Urinary bladder (tissue), 3 donors: ENCODE measurements at regions not wholly inside any gene's neighbourhood (a gene's known extent, or its start where the extent isn't known, plus 50 kb on each side); places are given as distances from the start of the nearest gene placed in this dataset.
"Not testable (repeated sequence)": the region's sequence is repeated elsewhere in the genome, so short reads cannot be mapped to it uniquely, and the experiment has no call there.

Source experiments
- DNase-seq: peaks from one replicate; pipeline ENCODE4 v3.0.0-alpha.2; 2015; ENCODE audit errors: extremely low spot score
- H3K27ac ChIP-seq: one replicate; pipeline ENCODE4 v1.5.1; 2013; ENCODE audit warnings: low read depth, mild to moderate bottlenecking, moderate library complexity
- H3K36me3 ChIP-seq: one replicate; pipeline ENCODE4 v1.6.1; 2013; ENCODE audit warnings: mild to moderate bottlenecking, moderate library complexity; ENCODE audit not compliant: insufficient read depth
- H3K4me1 ChIP-seq: one replicate; pipeline ENCODE4 v1.6.1; 2013; ENCODE audit warnings: mild to moderate bottlenecking, moderate library complexity; ENCODE audit not compliant: insufficient read depth
- H3K4me3 ChIP-seq: one replicate; pipeline ENCODE4 v1.5.1; 2013; ENCODE audit warnings: low read depth, low read length
- WGBS: extraction: QIAGEN DNeasy Blood & Tissue Kit; methylation state at CpG from one replicate; pipeline ENCODE4 v1.1.7; 2013; 5-methylcytosine and 5-hydroxymethylcytosine counted together
- donor health status: healthy with polysubstance abuse.
- donor health status: healthy.

DNA sequence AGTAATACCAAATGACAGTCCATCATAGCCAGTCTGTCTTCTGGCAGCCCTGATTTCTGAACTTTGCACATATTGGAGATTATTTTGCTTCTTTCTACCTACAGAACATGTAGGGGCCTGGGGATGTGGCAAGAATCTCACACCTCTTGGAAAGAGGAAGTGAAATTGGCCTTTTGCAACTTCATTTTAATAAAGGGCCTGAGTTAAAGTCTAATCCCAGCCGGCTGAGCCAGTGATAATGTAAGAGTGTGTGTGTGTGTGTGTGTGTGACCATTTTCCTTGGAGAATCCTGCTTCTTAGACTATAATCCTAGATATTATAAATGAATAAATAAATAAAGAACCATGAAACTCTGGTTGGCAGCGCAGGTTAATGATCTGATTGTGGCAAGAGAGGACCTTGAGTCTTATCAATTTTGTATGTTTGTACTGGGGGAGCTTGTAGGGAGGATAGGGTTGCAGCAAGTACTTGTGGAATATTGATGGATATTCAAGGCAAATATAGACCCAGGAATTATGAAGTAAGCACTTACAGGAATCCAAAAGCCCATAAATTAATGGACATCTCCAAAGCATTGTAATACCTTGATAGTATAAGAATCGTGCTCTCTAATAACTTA lies 233.2 kb upstream of the AMIGO2 start:
- H3K4me1 ChIP-seq, result no peaks in the 10 kb centered on the region
- H3K36me3 ChIP-seq, result no peaks in the 10 kb centered on the region
- no peak overlapping the region for H3K4me3 ChIP-seq
- 75% methylated on average over 3 of the region's 3 CpGs for WGBS
- H3K27ac ChIP-seq, result no peak overlapping the region
- DNase-seq, result no peak

DNA sequence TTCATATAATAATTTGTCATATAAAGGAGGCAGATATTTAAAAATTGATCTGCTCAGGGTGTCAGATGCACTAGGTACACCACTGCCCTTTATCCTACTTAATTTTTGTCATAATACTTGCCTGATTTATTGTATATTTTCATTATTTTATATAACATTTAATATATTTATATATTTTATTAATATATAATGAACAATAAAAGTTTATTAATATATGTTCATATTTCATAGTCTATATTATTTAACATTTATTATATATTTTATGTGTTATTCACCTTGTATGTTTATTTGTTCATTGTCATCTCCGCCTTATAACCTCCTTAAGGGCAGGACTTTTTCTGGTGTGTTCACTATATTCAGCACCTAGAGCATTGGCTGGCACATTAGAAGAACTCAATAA lies 232.4 kb upstream of the AMIGO2 start:
- Histone ChIP-seq H3K36me3 (no peaks in the 10 kb centered on the region), H3K27ac (no peak overlapping the region), H3K4me1 (no peaks in the 10 kb centered on the region), H3K4me3 (no peak overlapping the region)
- 98% methylated on average over 1 of the region's 1 CpG for WGBS
- no peak for DNase-seq

DNA sequence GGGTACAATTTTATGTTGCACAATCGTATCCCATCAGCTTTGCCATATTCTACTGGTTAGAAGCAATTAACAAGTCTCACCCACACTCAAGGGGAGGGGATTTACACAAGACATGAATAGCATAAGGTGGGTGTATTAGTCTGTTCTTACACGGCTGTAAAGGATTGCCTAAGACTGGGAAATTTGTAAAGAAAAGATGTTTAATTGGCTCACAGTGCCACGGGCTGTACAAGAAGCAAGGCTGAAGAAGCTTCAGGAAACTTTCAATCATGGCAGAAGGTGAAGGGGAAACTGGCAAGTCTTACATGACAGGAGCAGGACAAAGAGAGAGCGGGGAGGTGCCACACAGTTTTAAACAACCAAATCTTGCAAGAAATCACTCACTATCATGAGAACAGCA lies 231.8 kb upstream of the AMIGO2 start:
- H3K36me3 ChIP-seq, result no peaks in the 10 kb centered on the region
- no peaks in the 10 kb centered on the region for H3K4me1 ChIP-seq
- WGBS, result 88% methylated on average over 4 of the region's 4 CpGs
- no peak for DNase-seq
- H3K4me3 ChIP-seq, result no peak overlapping the region
- H3K27ac ChIP-seq, result no peak overlapping the region

GRCh38 chr12:47311010-47311409 lies 231.3 kb upstream of the AMIGO2 start:
- Histone ChIP-seq H3K4me1 (no peaks in the 10 kb centered on the region), H3K36me3 (no peaks in the 10 kb centered on the region), H3K4me3 (no peak overlapping the region), H3K27ac (no peak overlapping the region)
- DNase-seq, result no peak

- no peak overlapping the region for H3K27ac ChIP-seq
- WGBS, result 90% methylated on average over 1 of the region's 1 CpG
- H3K4me1 ChIP-seq, result no peaks in the 10 kb centered on the region
- DNase-seq, result no peak
- no peaks in the 10 kb centered on the region for H3K36me3 ChIP-seq
- no peak overlapping the region for H3K4me3 ChIP-seq
Observed at GRCh38 chr12:47308672-47309071, 228.9 kb upstream of the AMIGO2 start.

DNA sequence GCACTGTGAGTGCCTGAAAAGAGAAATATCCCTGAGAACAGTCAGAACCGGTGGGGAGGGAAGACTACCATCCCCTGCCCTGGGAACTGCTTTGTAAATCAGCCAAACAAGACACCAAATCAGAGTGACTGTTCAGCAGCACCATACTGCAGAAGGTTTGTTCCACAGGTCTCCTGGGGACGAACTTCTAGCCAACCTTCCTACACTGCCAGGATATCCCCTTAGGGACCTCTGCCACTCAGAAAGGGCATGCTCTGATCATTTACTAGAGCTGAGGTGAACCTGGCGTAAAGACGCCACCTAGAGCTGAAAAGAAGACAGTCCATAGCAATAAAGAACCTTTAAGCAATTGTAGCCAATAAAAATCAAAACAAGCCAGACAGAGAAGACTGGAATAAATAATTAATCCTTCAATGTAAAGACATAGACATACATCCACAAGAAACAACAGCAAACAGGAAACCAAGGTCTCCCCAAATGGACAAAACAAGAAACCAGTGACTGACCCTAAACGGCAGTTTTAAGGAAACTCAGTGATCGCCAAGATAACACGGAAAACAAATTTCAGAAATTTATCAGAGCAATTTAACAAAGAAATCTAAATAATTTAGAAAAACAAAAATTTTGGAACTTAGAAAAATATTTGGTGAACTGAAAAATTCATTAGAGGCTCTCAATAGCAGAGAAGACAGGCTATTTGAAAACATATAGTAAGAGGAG lies 228.1 kb upstream of the AMIGO2 start:
- no peak overlapping the region for H3K4me3 ChIP-seq
- no peaks in the 10 kb centered on the region for H3K4me1 ChIP-seq
- no peaks in the 10 kb centered on the region for H3K36me3 ChIP-seq
- 56% methylated on average over 7 of the region's 7 CpGs for WGBS
- DNase-seq, result no peak
- no peak overlapping the region for H3K27ac ChIP-seq

DNA sequence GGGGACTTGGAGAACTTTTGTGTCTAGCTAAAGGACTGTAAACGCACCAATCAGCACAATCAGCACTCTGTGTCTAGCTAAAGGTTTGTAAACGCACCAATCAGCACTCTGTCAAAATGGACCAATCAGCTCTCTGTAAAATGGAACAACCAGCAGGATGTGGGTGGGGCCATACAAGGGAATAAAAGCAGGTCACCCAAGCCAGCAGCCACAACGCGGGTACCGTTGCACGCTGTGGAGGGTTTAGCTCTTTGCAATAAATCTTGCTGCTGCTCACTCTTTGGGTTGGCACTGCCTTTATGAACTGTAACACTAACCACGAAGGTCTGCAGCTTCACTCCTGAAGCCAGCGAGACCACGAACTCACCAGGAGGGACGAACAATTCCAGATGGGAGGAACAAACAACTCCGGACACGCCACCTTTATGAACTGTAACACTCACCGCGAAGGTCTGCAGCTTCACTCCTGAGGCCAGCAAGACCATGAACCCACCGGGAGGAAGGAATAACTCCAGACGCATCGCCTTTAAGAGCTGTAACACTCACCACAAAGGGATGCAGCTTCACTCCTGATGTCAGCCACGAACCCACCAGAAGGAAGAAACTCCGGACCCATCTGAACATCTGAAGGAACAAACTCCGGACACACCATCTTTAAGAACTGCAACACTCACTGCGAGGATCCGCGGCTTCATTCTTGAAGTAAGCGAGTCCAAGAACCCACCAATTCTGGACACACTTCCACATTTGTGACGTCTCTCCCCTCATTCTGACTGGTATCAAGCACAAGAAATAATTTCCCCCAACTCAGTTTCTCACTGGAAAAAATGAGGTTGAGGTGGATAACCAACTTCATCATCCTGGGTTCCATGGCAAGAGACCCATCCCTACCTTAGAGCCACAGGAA lies 227.3 kb upstream of the AMIGO2 start:
- H3K4me3 ChIP-seq, H3K27ac ChIP-seq, H3K4me1 ChIP-seq, H3K36me3 ChIP-seq, DNase-seq: not testable (repeated sequence)
- WGBS, result 83% methylated on average over 25 of the region's 25 CpGs

GRCh38 chr12:47306130-47306529 lies 226.4 kb upstream of the AMIGO2 start:
- WGBS, result 91% methylated on average over 22 of the region's 22 CpGs
- Histone ChIP-seq H3K36me3 (no peaks in the 10 kb centered on the region), H3K4me3 (no peak overlapping the region), H3K27ac (no peak overlapping the region), H3K4me1 (no peaks in the 10 kb centered on the region)
- no peak for DNase-seq

DNA sequence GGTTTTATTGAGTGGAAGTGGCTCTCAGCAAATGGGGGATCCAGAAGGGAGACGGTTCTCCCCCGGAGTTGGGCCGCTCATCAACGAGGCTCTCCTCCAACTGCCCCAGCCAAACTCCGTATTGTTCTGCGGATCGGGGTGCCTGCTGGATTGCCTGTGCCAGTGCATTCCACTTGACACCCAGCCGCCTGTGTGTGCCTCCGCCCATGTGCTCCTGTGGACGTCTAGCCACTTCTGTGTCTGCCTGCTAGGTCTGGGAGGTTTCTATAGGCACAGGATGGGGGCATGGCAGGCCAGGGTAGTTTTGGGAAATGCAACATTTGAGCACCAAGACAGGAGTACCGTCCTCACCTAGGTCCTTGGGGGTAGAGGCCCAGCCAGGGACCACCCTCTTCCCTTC lies 225.7 kb upstream of the AMIGO2 start:
- 96% methylated on average over 11 of the region's 11 CpGs for WGBS
- Histone ChIP-seq H3K4me3 (no peak overlapping the region), H3K36me3 (no peaks in the 10 kb centered on the region), H3K27ac (no peak overlapping the region), H3K4me1 (no peaks in the 10 kb centered on the region)
- DNase-seq, result no peak

GRCh38 chr12:47303995-47304560 lies 224.3 kb upstream of the AMIGO2 start:
- 92% methylated on average over 1 of the region's 1 CpG for WGBS
- H3K36me3 ChIP-seq, result no peaks in the 10 kb centered on the region
- no peak overlapping the region for H3K27ac ChIP-seq

DNA sequence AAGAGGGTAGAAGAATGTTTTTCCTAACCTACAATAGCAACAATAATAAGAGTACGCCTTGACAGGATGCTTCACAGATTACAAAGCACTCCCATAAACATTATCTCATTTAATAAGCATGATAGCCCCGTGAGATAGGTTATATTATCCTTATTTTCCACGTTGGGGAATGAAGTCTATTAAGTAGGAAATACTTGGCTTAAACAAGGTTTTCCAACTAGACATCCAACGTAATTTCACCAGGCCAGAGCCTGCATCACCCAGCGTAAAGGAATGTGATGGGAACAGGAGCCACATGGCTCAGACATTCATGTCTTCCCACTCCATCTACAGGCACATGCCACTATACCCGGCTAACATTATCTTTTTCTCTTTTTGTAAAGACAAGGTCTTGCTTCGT lies 223.4 kb upstream of the AMIGO2 start:
- no peak for DNase-seq
- H3K4me3 ChIP-seq, result no peak overlapping the region
- H3K4me1 ChIP-seq, result no peaks in the 10 kb centered on the region
- H3K27ac ChIP-seq, result no peak overlapping the region
- no peaks in the 10 kb centered on the region for H3K36me3 ChIP-seq
- WGBS, result 60% methylated on average over 7 of the region's 7 CpGs

More at GRCh38 chr12:47303995-47304560, 224.3 kb upstream of the AMIGO2 start:
- H3K4me1 ChIP-seq, result no peaks in the 10 kb centered on the region
- H3K4me3 ChIP-seq, result no peak overlapping the region
- no peak for DNase-seq

DNA sequence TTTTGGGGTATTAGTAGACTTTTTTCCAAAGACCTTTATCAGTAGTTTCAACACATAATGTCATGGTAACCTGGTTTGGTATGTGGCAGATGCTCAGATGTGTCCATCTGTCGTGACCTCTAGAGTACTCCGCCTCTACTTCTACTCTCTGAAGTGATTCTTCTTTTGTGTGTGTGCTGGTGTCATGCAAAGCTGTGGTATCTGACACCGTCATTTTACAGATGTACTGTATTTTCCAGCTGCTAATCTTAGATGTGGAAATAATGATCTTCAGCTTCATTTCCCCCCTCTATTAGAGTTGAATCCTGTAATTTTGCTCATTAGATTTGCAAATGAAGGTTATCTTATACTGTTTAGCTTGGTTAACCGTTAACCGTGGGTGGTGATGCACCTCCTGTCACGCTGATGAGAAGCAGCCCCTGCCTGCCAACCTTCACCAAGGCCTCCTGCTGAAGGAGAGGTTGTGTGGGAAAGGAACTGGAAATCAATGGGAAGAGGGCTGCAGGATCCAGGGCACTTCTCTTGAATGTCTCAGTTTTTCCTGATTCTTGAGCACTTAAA lies 222.4 kb upstream of the AMIGO2 start:
- WGBS, result 59% methylated on average over 6 of the region's 6 CpGs
- Histone ChIP-seq H3K4me1 (no peaks in the 10 kb centered on the region), H3K4me3 (no peak overlapping the region), H3K36me3 (no peaks in the 10 kb centered on the region), H3K27ac (no peak overlapping the region)
- DNase-seq, result no peak

GRCh38 chr12:47299586-47299985 lies 219.8 kb upstream of the AMIGO2 start:
- 40% methylated on average over 1 of the region's 1 CpG for WGBS
- no peak for DNase-seq
- H3K4me3 ChIP-seq, result no peak overlapping the region
- H3K36me3 ChIP-seq, result no peaks in the 10 kb centered on the region
- H3K27ac ChIP-seq, result no peak overlapping the region
- no peaks in the 10 kb centered on the region for H3K4me1 ChIP-seq
